GM19452 (cell line): ENCODE measurements at regions not wholly inside any gene's neighbourhood (a gene's known extent, or its start where the extent isn't known, plus 50 kb on each side); places are given as distances from the start of the nearest gene placed in this dataset.

Experiments
- ATAC-seq: cut with Tn5 transposase; IDR thresholded peaks from one replicate; pipeline ENCODE4 v1.9.1; 2021; ENCODE audit not compliant: unreplicated experiment

DNA sequence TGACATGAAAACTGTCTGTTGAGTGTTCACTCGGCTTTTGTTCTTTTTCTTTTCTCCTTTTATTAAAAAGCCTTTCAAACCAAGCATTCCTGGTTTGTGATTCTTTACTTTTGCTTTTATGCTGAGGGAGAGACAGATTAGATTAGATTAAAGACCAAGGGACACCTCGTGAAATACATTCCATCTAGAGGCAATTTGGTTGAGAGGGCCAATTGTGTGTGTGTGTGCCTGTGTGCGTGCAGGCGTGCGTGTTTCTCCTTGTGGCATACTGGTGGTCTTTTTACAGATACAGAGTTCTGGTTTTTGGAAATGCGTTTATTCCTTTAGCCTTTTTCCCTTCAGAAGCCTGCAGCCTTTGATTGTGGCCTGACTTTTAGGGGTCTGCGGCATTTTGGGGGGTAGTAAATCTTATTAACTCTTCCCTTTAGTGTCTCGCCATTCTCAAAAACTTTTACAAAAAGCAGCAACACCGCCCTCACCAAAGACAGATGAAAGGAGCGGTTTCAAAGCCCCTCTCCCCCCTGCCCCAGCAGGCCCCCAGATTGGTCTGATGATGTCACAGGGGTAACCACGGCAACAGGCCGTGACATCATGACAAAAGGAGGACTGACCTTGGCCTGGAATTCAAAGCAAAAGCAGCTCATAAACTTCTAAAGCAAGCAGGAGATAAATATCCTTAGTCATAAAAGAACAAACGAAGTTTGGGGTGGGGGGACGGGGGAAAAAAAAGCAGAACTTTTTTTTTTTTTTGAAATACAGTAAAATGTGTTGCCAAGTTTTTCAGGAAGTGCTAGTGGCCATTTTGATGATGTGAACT lies 84.1 kb upstream of the TBX3 start:
- ATAC-seq, result no peak

DNA sequence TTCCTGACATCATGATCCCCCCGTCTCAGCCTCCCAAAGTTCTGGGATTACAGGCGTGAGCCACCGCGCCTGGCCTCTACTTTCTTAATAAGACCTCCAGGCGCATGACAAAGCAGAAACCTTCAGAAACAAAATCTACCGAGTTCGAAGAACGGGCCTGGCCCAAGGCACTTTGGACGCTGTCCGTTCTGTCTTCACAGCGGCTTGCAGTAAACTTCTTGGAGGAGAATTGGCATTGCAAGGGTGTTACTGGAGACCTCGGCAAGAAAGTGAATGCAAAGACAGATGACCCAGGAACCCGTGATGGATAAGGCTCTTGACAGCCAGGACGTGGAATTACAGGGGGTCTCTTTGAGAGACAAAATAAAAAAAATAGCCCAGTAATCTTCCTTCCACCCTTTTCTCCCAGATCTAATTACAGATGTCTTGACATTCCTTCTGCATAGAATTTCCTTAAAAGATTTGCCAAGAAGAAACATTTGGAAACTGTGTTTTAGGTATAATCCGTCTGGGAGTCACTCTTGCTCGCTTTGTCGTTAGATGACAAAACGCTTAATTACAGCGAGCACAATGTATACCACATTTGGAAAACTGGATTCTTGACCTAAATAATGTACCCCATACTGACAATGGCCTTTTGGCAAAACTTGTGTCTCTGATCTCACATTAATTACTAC lies 83.2 kb upstream of the TBX3 start:
- ATAC-seq, result no peak

DNA sequence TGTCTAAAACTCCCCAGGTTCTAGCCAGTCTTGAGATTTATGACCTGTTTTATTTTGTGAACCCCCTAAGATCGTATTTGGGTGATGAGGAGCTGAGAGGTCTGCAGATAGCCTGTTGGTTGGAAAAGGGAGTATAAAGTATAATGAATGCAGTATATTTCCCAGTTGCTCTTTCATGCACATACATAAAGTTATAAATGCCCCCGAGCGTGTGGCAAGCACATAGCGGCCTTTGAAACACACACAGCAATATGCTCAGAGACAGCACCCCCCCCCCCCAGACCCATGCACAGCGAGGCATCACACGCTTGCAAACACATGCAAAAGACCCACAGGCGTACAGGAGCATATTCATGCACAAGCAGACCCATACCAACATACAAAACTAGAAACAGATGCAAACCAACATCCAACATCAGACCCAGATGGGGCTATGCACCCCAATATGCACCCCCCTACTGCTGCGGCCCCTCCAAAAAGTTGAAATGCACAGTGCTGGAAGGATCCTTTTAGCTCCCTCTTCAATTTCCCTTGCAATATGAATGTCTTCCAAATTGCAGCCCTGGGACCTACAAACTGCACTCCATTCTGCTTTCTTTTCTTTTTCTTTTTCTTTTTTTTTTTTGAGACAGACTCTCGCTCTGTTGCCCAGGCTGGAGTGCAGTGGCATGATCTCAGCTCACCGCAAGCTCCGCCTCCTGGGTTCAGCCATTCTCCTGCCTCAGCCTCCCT lies 82.2 kb upstream of the TBX3 start:
- no peak for ATAC-seq

DNA sequence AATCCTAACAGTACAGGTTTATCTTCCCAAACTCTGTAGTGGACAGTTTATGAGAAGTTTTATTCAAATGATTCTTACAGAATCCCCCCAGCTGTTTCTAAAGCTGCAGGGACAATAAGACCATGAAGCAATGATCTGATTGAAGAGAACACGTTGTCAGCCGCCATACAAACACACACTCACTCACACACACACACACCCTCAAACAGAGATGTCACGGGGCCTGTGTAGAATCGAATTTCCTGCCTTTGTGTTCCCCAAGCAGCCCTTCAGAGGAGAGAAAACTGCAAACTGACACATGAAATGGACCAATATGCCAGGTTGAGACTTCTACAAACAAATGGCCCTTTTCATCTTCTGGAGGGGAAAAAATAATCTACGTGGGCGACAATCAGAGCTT lies 80.5 kb upstream of the TBX3 start:
- ATAC-seq, result no peak

DNA sequence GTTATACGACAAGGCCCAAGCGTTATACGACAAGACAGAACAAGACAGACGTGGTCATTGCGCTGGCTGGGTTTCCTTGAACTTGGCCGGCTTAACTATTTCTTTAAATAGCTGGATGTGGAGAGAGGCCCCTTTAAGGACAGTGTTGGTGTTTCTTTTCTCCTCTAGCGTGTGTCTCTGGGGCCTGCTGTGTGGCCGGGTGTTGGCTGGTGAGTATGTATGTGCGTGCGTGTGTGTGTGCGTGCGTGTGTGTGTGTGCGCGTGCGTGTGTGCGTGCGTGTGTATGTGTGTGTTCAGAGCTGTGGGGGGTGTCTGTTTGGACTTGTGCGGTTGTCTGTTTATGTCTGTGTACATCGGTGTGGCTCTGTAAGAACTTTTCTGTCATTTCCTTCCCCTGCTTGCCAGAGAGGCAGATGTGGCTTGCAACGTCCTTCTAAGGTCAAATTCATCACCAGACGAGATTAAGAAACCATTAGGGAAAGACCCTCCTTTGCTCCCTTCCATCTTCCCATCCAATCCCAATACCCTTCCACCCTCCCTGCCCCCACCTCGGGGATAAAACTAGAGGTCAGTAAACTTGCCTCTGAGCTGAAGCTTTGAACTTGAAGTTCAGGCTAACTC lies 78.6 kb upstream of the TBX3 start:
- no peak for ATAC-seq

DNA sequence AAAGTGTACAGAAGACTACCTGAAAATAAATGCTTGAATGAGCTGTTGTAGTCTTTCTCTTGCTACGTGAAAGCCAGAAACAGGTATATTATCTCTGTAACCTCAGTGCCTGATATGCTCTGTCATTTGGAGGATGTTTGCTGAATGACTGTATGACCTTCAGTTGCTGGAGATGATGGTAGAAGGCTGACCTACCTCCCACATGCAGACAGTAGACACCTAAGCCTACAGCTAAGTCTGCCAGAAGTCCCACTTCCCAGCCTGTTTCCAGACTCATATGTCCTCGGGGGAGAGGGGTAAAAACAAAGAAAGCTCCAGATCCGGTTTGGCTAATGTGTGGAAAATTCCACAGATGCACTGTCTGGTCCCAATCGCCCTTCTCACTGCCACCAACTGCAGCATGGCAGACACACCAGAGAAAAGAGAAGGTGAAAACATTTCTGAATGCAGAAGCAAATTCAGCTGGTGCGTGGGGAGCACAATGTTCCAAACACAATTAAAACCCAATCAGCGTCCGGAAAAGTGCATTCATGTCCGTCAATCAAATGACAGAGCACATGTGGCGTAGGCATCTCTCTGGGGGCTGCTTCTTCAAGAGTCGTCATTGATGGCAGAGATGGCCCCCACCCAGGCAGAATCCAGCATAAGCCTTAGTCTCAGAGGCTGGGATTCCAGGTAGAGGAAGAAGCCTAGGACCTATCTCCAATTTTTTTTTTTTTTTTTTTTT lies 76.3 kb upstream of the TBX3 start:
- ATAC-seq, result no peak

DNA sequence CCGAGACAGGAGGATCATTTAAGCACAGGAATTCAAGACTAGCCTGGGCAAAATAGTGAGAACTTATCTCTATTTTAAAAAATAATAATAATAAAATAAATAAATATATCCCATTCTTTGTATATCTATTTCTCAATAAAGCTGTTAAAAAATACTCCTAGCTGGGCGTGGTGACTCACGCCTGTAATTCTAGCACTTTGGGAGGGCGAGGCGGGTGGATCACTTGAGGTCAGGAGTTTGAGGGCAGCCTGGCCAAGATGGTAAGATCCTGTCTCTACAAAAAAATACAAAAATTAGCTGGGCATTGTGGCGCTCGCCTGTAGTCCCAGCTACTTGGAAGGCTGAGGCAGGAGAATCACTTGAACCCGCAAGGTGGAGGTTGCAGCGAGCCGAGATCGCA lies 75.7 kb upstream of the TBX3 start:
- ATAC-seq, result no peak

DNA sequence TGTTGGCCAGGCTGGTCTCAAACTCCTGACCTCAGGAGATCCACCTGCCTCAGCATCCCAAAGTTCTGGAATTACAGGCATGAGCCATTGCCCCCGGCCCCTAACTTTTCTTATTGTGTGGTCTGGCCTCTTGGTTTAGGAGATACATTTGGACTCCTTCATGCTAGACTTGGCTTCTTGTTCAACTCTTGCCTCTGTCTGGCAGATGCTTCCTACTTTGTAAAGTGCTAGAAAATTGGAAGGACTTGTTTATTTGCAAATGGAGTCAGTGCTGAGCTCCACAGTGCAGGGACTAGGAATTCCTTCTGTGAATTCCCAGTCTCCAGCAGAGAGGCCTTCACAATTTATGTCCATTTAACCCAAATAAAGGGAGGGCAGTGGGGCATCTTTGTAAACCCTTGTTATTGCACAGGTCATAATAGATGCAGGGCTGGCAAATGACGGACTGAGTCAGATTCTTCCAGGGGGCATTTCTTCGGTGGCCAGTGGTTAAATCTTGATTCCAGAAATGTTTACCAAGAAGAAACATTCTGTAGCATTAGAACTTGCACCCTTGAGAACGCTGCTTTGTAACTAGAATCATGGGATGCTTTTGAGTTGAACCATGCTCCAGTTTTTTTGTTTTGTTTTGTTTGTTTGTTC lies 73.8 kb upstream of the TBX3 start:
- no peak for ATAC-seq

DNA sequence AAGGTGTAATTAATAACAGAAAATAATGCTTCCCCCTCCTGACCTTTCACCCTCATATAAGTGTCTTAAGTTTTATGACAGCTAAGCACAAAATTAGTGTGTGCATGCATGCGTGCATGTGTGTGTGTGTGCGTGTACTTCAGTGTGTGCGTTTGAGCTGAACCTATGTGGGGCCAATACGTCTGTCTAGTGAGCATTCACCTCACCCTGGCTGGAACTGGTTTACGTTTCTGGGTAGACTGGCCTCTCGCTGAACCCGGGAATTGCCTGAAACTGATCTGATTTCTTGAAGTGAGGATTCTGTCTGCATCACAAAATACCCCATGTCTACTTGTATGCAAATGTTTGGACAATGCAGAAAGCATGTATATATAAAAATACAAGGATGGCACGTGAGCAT lies 68.2 kb upstream of the TBX3 start:
- ATAC-seq, result no peak

DNA sequence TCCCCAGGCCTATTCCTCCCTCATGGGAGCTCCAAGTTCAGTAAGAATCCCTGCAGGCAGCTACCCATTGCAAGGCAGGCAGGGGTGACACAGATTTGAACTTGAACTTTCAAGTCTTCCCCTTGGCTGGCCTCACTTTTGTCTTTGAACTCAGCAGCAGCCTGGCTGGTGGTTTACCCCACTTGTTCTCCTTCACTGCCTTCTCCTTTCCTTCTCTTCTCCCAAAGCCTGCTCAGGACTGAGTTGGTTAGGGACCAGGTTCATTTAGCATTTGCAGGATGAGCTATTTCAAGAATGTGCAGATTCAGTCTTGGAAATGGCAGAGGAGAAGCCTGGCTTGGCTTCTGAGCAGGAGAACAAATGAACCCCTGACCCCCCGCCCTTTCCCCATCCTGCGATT lies 67.7 kb upstream of the TBX3 start:
- ATAC-seq, result no peak

DNA sequence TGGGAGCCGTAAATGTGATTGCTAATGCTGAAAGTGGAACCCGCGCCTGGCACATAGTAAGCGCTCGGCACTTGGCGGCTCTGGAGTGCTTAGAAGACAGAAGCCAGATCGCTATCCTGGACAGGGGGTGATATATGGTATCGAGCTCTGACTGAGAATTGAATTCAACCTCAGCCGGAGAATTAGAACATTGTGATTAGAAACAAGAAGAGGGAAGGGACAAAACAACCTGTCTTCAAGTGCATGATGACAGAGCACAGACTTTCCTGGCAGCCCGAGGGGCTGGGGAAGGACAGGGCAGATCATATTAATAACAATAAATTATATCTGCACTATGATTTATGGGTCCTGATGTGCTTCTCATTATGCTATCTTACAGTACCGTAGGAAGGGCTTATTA lies 66.9 kb upstream of the TBX3 start:
- no peak for ATAC-seq

DNA sequence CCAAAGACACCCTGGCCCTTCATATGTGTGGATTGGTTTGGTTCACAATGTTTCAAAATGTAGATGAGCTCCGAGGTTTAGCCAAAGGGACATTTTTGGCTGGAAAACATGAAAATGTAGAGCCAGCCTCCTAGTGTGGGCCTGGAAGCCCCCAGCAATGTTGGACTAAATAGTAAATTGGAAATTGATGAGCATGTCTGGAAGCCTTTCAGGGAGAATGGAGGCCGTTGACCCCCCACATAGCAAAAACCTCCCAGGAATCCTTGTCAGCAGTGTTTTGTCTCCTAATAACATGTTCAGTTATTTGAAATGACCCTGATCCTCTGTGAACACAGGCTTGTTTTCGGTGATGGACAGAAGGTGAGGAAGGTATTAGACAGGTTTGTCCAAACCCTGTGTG lies 65.1 kb upstream of the TBX3 start:
- no peak for ATAC-seq

DNA sequence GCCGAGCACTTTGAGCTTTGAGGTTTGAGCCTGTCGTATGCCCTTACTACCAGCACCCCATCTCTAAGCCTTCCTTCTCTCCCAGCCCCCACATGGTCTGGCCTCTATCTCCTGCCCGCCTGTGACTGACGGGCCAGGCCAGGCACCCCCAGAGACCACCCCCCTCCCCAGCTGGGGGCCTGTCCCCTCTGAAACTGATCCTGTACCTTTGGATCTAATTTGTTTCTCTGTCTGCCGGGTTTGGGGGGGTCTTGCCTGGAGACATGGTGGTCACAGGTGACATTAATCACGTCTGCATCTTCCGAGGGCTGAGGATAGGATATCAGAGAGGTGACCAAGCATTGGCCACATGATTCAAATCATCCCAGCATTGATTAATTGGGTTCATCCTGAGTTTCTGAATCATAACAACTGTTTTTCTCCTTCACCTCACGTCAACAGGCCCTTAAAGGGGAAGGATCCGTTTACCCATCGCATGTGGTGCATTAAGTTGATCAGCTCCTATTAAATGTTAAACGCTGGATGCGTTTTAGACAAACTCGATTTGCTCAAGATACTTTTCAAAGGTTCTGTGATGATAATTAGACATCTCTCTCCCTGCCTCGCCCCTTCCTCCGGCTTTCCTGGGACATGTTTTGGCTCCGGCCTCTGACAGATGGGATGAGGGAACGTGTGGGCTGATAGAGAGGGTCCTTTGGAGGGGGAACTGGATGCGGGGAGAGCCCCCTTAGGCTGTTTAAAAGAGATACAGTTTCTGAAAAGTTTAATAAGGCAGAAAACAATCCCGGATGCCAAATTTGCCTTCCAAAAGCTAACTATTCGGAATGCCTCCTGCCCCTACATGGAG lies 63.3 kb upstream of the TBX3 start:
- no peak for ATAC-seq

DNA sequence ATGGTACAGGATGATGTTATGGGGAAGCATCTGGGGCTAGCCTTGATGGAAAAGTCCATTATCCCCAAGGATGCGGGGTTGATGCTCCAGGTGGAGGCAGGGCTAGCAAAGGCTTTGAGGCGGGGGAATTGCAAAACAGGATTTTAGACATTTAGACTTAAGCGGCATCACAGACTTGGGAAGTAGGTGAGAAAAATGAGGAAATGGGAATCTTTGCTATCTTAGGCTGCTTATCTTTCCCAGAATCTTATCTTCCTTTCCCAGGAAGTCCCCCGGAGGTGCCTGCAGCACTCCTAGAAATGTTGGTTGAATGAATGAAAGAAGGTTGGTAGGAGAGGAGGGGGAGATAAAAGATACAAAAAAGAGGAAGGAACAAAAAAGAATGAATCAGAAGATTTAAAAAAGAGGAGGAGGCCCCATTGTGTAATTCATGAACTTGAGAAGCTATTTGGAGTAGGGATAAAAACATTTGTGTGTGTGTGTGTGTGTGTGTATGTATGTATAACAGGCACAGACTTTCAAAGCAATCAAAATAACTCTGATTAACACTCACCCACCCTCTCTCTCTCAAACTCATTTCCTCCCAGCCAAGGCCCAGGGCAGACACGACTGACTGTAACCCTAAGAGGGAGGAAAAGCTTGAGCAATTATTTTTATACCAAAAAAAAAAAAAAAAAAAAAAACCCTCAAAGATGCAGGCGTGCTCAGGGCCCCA lies 62.5 kb upstream of the TBX3 start:
- ATAC-seq, result no peak

DNA sequence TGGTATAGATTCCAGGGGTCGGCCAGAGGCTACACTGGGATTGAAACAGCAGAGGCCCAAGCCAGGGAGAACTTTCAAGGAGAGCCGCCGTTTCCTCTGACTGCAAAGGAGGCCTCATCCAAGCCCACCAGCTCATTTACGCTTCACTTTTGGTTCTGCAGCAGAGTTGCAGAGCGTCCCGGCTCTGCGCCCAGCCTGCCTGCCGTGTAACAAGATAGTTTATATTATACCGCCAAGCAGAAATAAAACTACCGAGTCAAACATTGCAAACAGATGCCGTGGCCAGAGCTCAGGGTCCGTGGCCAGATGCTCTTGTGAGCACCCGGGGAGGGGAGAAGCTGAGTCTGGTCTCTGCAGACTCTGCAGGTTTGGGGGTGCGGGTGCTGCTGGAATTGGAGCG lies 60.7 kb upstream of the TBX3 start:
- ATAC-seq, result no peak

DNA sequence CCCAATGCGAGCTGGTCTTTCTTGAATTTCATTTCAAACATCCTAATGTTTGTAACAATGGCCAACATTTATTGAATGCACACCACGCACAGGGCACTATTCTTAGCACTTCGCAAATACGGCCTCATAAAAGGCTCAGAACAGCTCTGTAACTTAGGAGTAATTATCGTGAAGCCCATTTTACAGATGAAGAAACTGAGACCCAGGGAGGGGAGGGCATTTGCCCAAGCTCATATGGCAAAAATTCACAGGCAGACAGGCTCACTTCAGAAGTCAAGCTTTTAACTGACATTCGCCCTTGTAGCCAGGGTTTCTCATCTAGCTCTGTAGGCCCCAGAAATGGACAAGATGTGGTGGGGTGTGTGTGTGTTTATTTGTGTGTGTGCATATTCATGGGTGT lies 60.3 kb upstream of the TBX3 start:
- ATAC-seq, result no peak

DNA sequence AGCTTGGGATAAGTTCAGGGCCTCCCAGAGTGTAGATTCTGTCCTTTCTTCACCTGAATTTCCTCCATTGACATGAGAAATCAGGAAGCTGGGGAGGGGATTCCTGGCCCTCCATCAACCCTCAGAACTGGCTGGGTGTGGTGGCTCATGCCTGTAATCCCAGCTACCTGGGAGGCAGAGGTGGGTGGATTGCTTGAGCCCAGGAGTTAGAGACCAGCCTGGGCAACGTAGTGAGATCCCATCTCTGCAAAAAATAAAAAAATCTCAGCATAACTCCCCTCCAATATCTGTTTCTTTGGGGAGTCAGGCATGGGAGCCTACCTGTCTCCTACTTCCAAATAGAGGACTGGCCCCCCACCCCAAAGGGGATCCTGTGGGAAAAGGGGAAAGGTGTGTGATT lies 59.8 kb upstream of the TBX3 start:
- no peak for ATAC-seq

DNA sequence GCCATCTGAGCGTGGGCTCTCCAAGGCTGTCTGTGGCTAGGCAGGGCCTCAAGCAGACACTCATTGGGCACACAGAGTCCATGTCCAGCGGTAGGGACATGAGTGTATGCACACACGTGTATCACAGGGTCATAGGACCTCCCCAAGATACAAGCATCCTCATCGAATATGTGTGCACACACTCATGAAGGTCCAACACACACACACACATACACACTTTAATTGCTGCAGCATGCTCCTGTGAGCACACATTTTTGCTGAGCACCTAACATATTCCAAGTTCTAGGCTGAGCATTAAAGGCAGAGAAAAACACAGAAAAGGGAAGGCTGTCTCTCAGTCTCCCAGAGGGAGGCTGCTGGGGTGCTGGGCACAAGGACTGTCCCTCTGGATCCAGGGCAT lies 59.3 kb upstream of the TBX3 start:
- ATAC-seq, result no peak

DNA sequence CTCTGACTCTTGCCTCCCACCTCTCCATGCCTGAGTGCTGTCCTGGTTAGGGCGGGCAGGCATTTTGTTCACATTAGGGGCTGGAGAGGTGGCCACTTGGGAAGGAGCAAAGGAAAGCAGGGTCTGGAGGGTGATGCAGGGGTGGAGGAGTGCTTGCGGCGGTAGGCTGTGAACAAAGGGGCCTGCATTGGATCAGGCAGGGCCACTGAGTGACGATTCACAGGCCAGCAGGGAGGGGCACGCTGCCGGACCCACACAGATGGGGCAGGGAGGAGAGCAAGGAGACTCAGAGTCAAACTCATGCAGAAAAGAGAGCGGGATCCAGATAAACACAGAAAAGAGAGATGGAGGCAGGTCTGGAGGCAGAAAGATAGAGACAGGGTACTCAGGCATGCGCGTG lies 58.4 kb upstream of the TBX3 start:
- ATAC-seq, result no peak
